HG02970 (cell line): ENCODE measurements at regions not wholly inside any gene's neighbourhood (a gene's known extent, or its start where the extent isn't known, plus 50 kb on each side); places are given as distances from the start of the nearest gene placed in this dataset.

Source experiments
- ATAC-seq: cut with Tn5 transposase; IDR thresholded peaks from one replicate; pipeline ENCODE4 v1.9.1; 2021; ENCODE audit warnings: mild to moderate bottlenecking, moderate library complexity, moderate number of reproducible peaks; ENCODE audit not compliant: unreplicated experiment, low FRiP score

- ATAC-seq: no peak
These were observed 447.1 kb downstream of the TXNL1 start for GRCh38 chr18:56191334-56191733.

GRCh38 chr18:56189615-56190014, 448.8 kb downstream of the TXNL1 start:
- no peak for ATAC-seq

GRCh38 chr18:56188529-56189275, 449.7 kb downstream of the TXNL1 start:
- ATAC-seq: no peak

GRCh38 chr18:56186319-56186718, 452.1 kb downstream of the TXNL1 start:
- ATAC-seq: no peak

GRCh38 chr18:56185126-56185525, 453.3 kb downstream of the TXNL1 start:
- no peak for ATAC-seq

GRCh38 chr18:56176751-56177150, 461.6 kb downstream of the TXNL1 start:
- ATAC-seq: no peak

- ATAC-seq: no peak
These were observed 462.9 kb downstream of the TXNL1 start for GRCh38 chr18:56175330-56176001.

- ATAC-seq: no peak
These were observed 464.7 kb downstream of the TXNL1 start for GRCh38 chr18:56173542-56174220.

GRCh38 chr18:56172527-56172926, 465.9 kb downstream of the TXNL1 start:
- no peak for ATAC-seq

- ATAC-seq: no peak
These were observed 466.5 kb downstream of the TXNL1 start for GRCh38 chr18:56171848-56172247.

GRCh38 chr18:56168049-56168781, 470.2 kb downstream of the TXNL1 start:
- ATAC-seq: no peak

GRCh38 chr18:56167366-56167765, 471.0 kb downstream of the TXNL1 start:
- no peak for ATAC-seq

- ATAC-seq: no peak
These were observed 471.5 kb downstream of the TXNL1 start for GRCh38 chr18:56166914-56167313.

- ATAC-seq: no peak
These were observed 472.6 kb downstream of the TXNL1 start for GRCh38 chr18:56165601-56166355.

- no peak for ATAC-seq
These were observed 475.8 kb downstream of the TXNL1 start for GRCh38 chr18:56162311-56163265.

GRCh38 chr18:56161566-56162260, 476.7 kb downstream of the TXNL1 start:
- ATAC-seq: no peak

GRCh38 chr18:56158676-56159075, 479.7 kb downstream of the TXNL1 start:
- no peak for ATAC-seq

GRCh38 chr18:56157541-56157940, 480.9 kb downstream of the TXNL1 start:
- no peak for ATAC-seq
